ENCODE measurements at regions not wholly inside any gene's neighbourhood (a gene's known extent, or its start where the extent isn't known, plus 50 kb on each side); places are given as distances from the start of the nearest gene placed in this dataset.

GRCh38 chr5:122629121-122629677, 145.7 kb upstream of the SNX2 start:
- TF ChIP-seq CTCF (IDR thresholded peaks at IDR 0.05; ENCODE audit: low read depth, low read length, missing control alignments) = no peak
- no peak overlapping the region for H3K4me3 ChIP-seq (replicated peaks; ENCODE audit: low read depth, low read length)
- no peak for DNase-seq (ENCODE audit: extremely low read depth, low read depth)

- no peak for DNase-seq (ENCODE audit: extremely low read depth, low read depth)
- H3K4me3 ChIP-seq (replicated peaks; ENCODE audit: low read depth, low read length) = no peak overlapping the region
- no peak for TF ChIP-seq CTCF (IDR thresholded peaks at IDR 0.05; ENCODE audit: low read depth, low read length, missing control alignments)
Observed at GRCh38 chr5:122638581-122638980, 136.3 kb upstream of the SNX2 start.

GRCh38 chr5:122639033-122639432, 135.8 kb upstream of the SNX2 start:
- H3K4me3 ChIP-seq (replicated peaks; ENCODE audit: low read depth, low read length) = no peak overlapping the region
- no peak for DNase-seq (ENCODE audit: extremely low read depth, low read depth)
- no peak for TF ChIP-seq CTCF (IDR thresholded peaks at IDR 0.05; ENCODE audit: low read depth, low read length, missing control alignments)

- no peak overlapping the region for H3K4me3 ChIP-seq (replicated peaks; ENCODE audit: low read depth, low read length)
- no peak for DNase-seq (ENCODE audit: extremely low read depth, low read depth)
- TF ChIP-seq CTCF (IDR thresholded peaks at IDR 0.05; ENCODE audit: low read depth, low read length, missing control alignments) = no peak
Observed at GRCh38 chr5:122639864-122640263, 135.0 kb upstream of the SNX2 start.

GRCh38 chr5:122649080-122649479, 125.8 kb upstream of the SNX2 start:
- no peak for DNase-seq (ENCODE audit: extremely low read depth, low read depth)
- no peak for TF ChIP-seq CTCF (IDR thresholded peaks at IDR 0.05; ENCODE audit: low read depth, low read length, missing control alignments)
- no peak overlapping the region for H3K4me3 ChIP-seq (replicated peaks; ENCODE audit: low read depth, low read length)

GRCh38 chr5:122653087-122654017, 121.5 kb upstream of the SNX2 start:
- H3K4me3 ChIP-seq (replicated peaks; ENCODE audit: low read depth, low read length) = no peak overlapping the region
- no peak for DNase-seq (ENCODE audit: extremely low read depth, low read depth)

More at GRCh38 chr5:122653087-122654017, 121.5 kb upstream of the SNX2 start:
- no peak for TF ChIP-seq CTCF (IDR thresholded peaks at IDR 0.05; ENCODE audit: low read depth, low read length, missing control alignments)
